ENCODE measurements at regions not wholly inside any gene's neighbourhood (a gene's known extent, or its start where the extent isn't known, plus 50 kb on each side); places are given as distances from the start of the nearest gene placed in this dataset.
"Not testable (repeated sequence)": the region's sequence is repeated elsewhere in the genome, so short reads cannot be mapped to it uniquely, and the experiment has no call there.

GRCh38 chr11:86861810-86862209, 61.5 kb downstream of the PRSS23 start:
- Mint-ChIP-seq H3K4me3 (no peak overlapping the region), H3K27me3 (peaks cover 7 to 8% of the 10 kb centered on the region in 2 donors), H3K9me3 (no peaks in the 10 kb centered on the region), H3K27ac (no peak overlapping the region), H3K4me1 (ENCODE audit: low read depth in 2 of 2) (no peaks in the 10 kb centered on the region), H3K36me3 (no peaks in the 10 kb centered on the region)
- no peak for DNase-seq (ENCODE audit: low spot score)
- ATAC-seq = no peak

DNA sequence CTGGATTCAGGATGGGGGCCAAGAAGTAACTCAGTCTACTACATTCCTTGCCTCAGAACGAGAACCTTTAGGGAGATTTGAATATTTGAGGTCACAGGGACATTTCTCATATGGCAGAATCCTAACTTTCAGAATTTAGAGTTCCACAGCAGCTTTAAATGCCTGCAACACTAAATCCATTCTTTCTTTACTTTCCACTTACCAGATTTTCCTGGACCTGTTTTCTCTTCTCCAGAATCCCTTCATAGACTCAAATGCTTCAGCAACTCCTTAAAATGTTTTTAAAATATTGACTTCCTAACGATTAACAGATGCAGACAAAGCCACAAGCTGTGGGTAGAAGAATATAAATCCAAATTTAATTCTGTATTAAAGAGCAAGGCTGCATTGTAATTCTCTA, 63.1 kb downstream of the PRSS23 start:
- no peak for ATAC-seq

GRCh38 chr11:86865436-86865835, 65.1 kb downstream of the PRSS23 start:
- Mint-ChIP-seq H3K36me3 (no peaks in the 10 kb centered on the region), H3K4me3 (no peak overlapping the region), H3K9me3 (no peaks in the 10 kb centered on the region), H3K27me3 (peaks cover 0 to 2% of the 10 kb centered on the region in 2 donors), H3K4me1 (ENCODE audit: low read depth in 2 of 2) (no peaks in the 10 kb centered on the region), H3K27ac (no peak overlapping the region)
- DNase-seq (ENCODE audit: low spot score) (no peak), ATAC-seq (no peak)

More for the DNA sequence above, 63.1 kb downstream of the PRSS23 start:
- Mint-ChIP-seq H3K9me3 (no peaks in the 10 kb centered on the region), H3K27me3 (peaks cover 0 to 8% of the 10 kb centered on the region in 2 donors), H3K4me1 (ENCODE audit: low read depth in 2 of 2) (no peaks in the 10 kb centered on the region), H3K36me3 (no peaks in the 10 kb centered on the region), H3K4me3 (no peak overlapping the region), H3K27ac (no peak overlapping the region)
- no peak for DNase-seq (ENCODE audit: low spot score)

GRCh38 chr11:86869531-86869930, 69.2 kb downstream of the PRSS23 start:
- no peaks in the 10 kb centered on the region for H3K36me3 Mint-ChIP-seq
- no peaks in the 10 kb centered on the region for H3K9me3 Mint-ChIP-seq

DNA sequence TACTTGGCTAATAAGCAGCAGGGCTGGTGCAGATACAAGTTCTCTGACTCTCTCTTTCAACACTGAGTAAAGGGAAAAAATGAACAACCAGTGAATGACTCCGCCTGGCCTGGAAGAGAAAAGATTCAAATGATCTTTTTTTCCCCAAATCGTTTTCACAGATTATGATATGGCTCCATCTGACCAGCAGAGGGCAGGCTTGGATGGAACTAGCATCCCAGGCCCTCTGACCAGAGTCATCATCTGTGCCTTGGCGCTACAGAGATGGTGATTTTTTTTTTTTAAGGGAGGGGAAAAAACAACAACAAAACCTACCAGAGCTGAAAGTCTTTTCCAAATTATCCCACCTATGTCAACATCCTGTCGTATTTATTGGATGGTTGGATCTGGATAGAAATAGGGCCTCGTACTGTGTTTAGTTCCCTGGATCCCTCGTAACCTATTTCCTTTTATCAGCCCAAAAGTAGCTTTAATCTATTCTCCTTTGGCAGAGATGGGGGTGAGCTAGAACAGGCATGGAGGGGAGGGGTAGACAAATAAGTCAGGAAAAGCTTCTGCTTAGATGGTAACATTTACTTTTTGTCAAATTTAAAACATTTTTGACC, 69.7 kb downstream of the PRSS23 start:
- H3K36me3 Mint-ChIP-seq = no peaks in the 10 kb centered on the region
- H3K4me3 Mint-ChIP-seq = no peak overlapping the region
- H3K4me1 Mint-ChIP-seq (ENCODE audit: low read depth in 2 of 2) = no peaks in the 10 kb centered on the region
- peak; percentile 66 for DNase-seq (ENCODE audit: low spot score)
- H3K27ac Mint-ChIP-seq = no peak overlapping the region
- no peaks in the 10 kb centered on the region for H3K27me3 Mint-ChIP-seq
- H3K9me3 Mint-ChIP-seq = no peaks in the 10 kb centered on the region
- ATAC-seq = peak; percentile 67 to 70

More at GRCh38 chr11:86869531-86869930, 69.2 kb downstream of the PRSS23 start:
- Mint-ChIP-seq H3K27ac (no peak overlapping the region), H3K4me3 (no peak overlapping the region), H3K27me3 (no peaks in the 10 kb centered on the region), H3K4me1 (ENCODE audit: low read depth in 2 of 2) (no peaks in the 10 kb centered on the region)
- DNase-seq (ENCODE audit: low spot score) (no peak), ATAC-seq (no peak)

DNA sequence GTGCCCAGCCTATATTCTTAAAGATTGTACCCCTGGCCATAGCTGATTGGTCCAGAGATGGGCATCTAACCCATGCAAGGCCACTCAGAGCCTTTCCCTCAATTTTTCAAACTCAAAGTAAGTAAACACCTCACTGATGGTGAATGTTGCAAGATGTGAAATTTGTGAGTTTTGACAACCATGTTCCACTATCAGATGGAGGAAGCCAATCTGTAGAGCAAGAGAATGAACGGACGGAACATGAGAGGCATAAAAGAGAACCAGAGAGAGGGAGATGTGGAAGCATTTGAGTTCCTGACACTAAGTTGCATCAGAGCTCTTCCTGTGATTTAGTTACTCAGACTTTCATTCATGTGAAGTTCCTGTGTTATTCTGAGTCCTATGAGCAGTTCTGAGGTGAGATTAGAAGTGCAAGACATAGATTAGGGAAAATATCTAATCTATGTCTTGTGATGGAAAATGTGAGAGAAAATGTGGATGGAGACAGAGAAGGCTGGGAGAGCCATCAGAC, 73.3 kb downstream of the PRSS23 start:
- Mint-ChIP-seq H3K27me3 (no peaks in the 10 kb centered on the region), H3K4me1 (ENCODE audit: low read depth in 2 of 2) (no peaks in the 10 kb centered on the region), H3K36me3 (no peaks in the 10 kb centered on the region), H3K27ac (no peak overlapping the region), H3K4me3 (no peak overlapping the region), H3K9me3 (no peaks in the 10 kb centered on the region)
- no peak for ATAC-seq
- no peak for DNase-seq (ENCODE audit: low spot score)

DNA sequence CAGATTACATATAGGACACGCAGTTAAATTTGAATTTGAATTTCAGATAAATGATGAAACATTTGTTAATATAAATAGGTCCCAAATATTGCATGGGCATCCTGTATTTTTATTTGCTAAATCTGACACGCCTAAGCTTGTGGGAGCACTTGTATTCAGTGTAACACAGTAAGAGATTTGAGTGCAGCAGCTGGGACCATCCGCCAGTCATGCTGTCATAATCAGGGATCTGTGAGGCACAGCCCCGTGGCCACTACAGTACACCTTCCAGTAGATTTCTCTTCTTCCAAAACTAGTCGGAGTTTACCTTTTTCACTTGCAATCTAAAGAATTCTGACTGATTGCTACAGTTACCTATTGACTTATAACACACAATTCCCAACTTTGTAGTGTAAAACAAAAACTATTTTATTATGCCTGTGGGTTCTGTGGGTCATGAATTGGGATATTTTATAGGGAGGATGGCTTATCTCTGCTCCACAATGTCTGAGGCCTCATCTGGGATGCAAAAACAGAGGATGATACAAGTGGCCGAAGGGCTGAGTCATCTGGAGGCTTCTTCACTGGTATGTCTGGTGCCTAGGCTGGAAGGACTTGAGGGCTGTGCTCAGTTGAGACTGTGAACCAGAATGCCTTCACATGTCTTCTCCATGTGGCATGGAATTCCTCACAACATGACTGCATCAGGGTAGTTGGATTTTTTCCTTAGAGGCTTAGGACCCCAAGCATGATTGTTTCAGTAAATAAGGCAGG, 74.1 kb downstream of the PRSS23 start:
- no peak for ATAC-seq
- H3K36me3 Mint-ChIP-seq = no peaks in the 10 kb centered on the region
- no peak overlapping the region for H3K4me3 Mint-ChIP-seq
- no peak for DNase-seq (ENCODE audit: low spot score)
- no peaks in the 10 kb centered on the region for H3K9me3 Mint-ChIP-seq
- H3K27ac Mint-ChIP-seq = no peak overlapping the region
- no peaks in the 10 kb centered on the region for H3K4me1 Mint-ChIP-seq (ENCODE audit: low read depth in 2 of 2)
- H3K27me3 Mint-ChIP-seq = no peaks in the 10 kb centered on the region

- Mint-ChIP-seq H3K4me3 (no peak overlapping the region), H3K4me1 (ENCODE audit: low read depth in 2 of 2) (peaks cover 0 to 5% of the 10 kb centered on the region in 2 donors), H3K27ac (no peak overlapping the region), H3K9me3 (no peaks in the 10 kb centered on the region), H3K27me3 (no peaks in the 10 kb centered on the region), H3K36me3 (no peaks in the 10 kb centered on the region)
- DNase-seq (ENCODE audit: low spot score) (no peak), ATAC-seq (no peak)
These were observed 76.4 kb downstream of the PRSS23 start for GRCh38 chr11:86876716-86877234.

GRCh38 chr11:86877503-86877902, 77.2 kb downstream of the PRSS23 start:
- no peak for ATAC-seq
- no peaks in the 10 kb centered on the region for H3K9me3 Mint-ChIP-seq
- no peak overlapping the region for H3K27ac Mint-ChIP-seq

GRCh38 chr11:86879241-86879640, 76.0 kb downstream of the FZD4 start:
- H3K27ac Mint-ChIP-seq; H3K36me3 Mint-ChIP-seq; H3K27me3 Mint-ChIP-seq; DNase-seq (ENCODE audit: low spot score); H3K4me3 Mint-ChIP-seq; H3K9me3 Mint-ChIP-seq; ATAC-seq: not testable (repeated sequence)
- H3K4me1 Mint-ChIP-seq (ENCODE audit: low read depth in 2 of 2) = peaks cover 0 to 12% of the 10 kb centered on the region in 2 donors

More at GRCh38 chr11:86877503-86877902, 77.2 kb downstream of the PRSS23 start:
- DNase-seq (ENCODE audit: low spot score) = no peak
- no peaks in the 10 kb centered on the region for H3K27me3 Mint-ChIP-seq
- H3K36me3 Mint-ChIP-seq = no peaks in the 10 kb centered on the region
- H3K4me1 Mint-ChIP-seq (ENCODE audit: low read depth in 2 of 2) = peaks cover 0 to 11% of the 10 kb centered on the region in 2 donors
- H3K4me3 Mint-ChIP-seq = no peak overlapping the region

- no peaks in the 10 kb centered on the region for H3K9me3 Mint-ChIP-seq
- ATAC-seq (no peak), DNase-seq (ENCODE audit: low spot score) (no peak)
These were observed 69.9 kb downstream of the FZD4 start for GRCh38 chr11:86885311-86885710.

DNA sequence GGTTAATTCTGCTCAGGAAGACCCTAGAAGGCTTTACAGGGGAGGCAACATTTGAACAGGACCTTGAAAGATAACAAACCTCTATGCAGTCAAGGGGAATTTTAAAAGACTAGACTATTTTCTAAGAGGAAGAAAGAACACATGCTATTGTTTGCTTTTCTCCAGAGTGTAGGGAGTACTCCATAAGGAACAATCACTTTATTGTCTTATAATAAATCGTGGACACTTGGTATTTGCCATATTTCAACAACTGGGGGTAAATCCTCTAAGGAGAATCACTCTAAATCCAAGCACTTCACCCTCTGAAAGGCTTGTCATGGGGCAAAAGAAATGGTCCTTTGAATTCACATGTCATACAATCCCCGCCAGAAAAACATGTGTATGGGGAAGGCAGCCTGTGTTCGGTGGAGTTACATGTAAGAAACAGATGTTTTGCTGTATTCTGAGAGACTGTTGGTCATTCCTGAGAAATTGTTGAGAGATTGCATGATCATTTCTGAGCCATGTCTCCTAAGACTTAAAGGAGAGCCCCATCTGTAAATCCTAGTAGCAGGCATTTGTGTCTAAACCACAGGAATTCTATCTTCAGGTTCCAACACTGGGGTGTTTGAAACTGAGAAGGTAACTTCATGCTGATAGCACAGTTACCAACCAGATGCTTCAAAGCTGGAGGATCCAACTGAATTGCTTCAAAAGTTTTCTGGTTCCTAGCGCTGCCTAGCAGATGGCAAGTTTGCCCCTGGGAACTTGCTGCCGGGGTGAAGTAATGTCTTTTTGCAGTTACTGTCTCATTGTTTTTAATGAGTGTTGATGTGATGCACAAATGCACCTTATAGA, 66.8 kb downstream of the FZD4 start:
- ATAC-seq = no peak
- no peak for DNase-seq (ENCODE audit: low spot score)
- no peaks in the 10 kb centered on the region for H3K9me3 Mint-ChIP-seq
- no peak overlapping the region for H3K27ac Mint-ChIP-seq
- no peaks in the 10 kb centered on the region for H3K36me3 Mint-ChIP-seq
- no peaks in the 10 kb centered on the region for H3K27me3 Mint-ChIP-seq
- H3K4me1 Mint-ChIP-seq (ENCODE audit: low read depth in 2 of 2) = peaks cover 0 to 6% of the 10 kb centered on the region in 2 donors
- no peak overlapping the region for H3K4me3 Mint-ChIP-seq

More at GRCh38 chr11:86885311-86885710, 69.9 kb downstream of the FZD4 start:
- Mint-ChIP-seq H3K4me1 (ENCODE audit: low read depth in 2 of 2) (peaks cover 0 to 12% of the 10 kb centered on the region in 2 donors), H3K27ac (no peak overlapping the region), H3K27me3 (no peaks in the 10 kb centered on the region), H3K36me3 (no peaks in the 10 kb centered on the region), H3K4me3 (no peak overlapping the region)

- no peak for DNase-seq (ENCODE audit: low spot score)
- peaks cover 0 to 6% of the 10 kb centered on the region in 2 donors for H3K4me1 Mint-ChIP-seq (ENCODE audit: low read depth in 2 of 2)
- H3K27me3 Mint-ChIP-seq = no peaks in the 10 kb centered on the region
- no peak overlapping the region for H3K4me3 Mint-ChIP-seq
- no peaks in the 10 kb centered on the region for H3K9me3 Mint-ChIP-seq
- no peak overlapping the region for H3K27ac Mint-ChIP-seq
- H3K36me3 Mint-ChIP-seq = no peaks in the 10 kb centered on the region
- no peak for ATAC-seq
These were observed 66.2 kb downstream of the FZD4 start for GRCh38 chr11:86889001-86889341.
